Retinal pigment epithelial cell (primary cell): ENCODE measurements at regions not wholly inside any gene's neighbourhood (a gene's known extent, or its start where the extent isn't known, plus 50 kb on each side); places are given as distances from the start of the nearest gene placed in this dataset.

ENCODE experiments used
- DNase-seq: peaks from one replicate; pipeline ENCODE4 v3.0.0-alpha.2; 2010; ENCODE audit warnings: low read depth
- H3K4me3 ChIP-seq: 2 replicates; pipeline ENCODE4 v1.5.1; 2011; ENCODE audit warnings: mild to moderate bottlenecking, low read length, control low read depth, moderate library complexity
- TF ChIP-seq, protein P1 (sequence below): conservative IDR thresholded peaks from 2 replicates; pipeline ENCODE4 v1.5.1; 2011; ENCODE audit warnings: low read depth, low read length, control low read depth, inconsistent platforms

DNA sequence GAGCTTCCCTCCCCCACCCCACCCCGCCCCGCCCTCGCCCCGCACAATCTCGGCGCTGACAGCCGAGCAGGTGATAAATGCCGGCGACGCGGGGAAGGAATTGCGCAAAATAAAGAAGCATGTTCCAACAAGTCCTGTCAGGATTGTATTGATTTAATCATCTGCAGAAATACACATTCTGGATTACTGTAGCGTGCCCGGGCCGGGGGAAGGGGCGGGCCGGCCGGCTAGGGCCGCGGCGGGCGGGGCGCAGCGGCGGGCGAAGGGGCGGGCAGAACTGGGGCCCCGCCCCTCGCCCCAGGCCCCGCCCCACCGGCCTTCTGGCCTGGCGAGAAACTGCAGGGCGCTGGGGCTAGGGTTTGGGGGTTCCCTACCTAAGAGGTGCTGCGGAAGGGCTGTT, 88.9 kb upstream of the PAX2 start:
- no peak overlapping the region for H3K4me3 ChIP-seq
- TF ChIP-seq, protein P1, sequence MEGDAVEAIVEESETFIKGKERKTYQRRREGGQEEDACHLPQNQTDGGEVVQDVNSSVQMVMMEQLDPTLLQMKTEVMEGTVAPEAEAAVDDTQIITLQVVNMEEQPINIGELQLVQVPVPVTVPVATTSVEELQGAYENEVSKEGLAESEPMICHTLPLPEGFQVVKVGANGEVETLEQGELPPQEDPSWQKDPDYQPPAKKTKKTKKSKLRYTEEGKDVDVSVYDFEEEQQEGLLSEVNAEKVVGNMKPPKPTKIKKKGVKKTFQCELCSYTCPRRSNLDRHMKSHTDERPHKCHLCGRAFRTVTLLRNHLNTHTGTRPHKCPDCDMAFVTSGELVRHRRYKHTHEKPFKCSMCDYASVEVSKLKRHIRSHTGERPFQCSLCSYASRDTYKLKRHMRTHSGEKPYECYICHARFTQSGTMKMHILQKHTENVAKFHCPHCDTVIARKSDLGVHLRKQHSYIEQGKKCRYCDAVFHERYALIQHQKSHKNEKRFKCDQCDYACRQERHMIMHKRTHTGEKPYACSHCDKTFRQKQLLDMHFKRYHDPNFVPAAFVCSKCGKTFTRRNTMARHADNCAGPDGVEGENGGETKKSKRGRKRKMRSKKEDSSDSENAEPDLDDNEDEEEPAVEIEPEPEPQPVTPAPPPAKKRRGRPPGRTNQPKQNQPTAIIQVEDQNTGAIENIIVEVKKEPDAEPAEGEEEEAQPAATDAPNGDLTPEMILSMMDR = no peak
- DNase-seq = no peak

DNA sequence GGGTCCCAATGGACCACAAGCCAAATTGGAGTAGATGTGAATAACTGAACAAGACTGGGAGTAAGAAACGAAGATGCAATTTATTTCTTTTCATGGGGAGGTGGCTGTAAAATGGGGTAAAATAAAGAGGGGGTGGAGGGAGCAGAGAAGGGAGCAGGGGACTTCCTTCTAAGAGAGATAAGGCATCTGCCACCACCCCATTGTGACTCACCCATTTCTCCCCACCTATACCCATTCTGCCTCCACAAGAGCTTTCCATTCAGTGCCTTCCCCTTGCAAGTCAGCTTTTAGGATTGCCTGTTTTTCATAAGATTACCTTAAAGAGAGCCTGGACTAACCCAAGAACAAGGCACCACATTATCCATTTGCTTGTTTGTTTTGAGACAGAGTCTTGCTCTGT, 87.1 kb upstream of the PAX2 start:
- DNase-seq = no peak
- no peak overlapping the region for H3K4me3 ChIP-seq
- TF ChIP-seq, protein P1 = no peak

DNA sequence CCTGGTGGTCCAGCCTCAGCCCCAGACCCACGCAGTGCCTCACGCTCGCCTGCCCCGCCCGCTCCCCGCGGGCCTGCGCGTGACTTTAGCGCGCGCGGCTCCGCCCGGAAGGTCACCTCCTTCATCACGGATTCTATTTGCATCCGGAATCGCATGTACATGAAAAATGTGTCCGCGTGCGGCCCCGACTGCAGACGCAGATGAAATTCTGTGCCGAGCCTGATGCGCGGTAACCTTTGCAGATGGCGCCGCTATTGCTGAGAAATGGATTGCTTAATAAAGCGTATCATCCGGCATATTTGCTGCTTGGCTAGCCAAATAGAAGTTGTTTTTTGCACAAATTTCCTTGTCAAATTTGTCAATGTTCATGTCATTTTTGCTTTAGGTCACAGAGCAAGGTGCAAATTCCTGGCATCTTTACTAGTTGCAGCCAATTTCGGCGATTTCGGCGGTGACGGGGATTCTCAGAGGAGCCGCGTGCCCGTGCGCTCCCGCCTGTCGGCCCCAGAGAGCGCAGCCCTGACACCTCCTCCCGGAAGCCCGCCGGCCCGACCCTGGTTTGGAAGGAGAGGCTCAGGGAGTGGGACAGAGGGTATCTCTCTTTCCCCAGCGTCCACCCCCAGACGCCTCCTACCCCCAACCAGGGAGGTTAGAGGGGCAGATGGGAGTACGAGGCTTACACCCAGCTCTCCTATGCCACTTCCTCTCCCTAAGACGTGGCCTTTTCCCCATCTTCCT, 85.9 kb upstream of the PAX2 start:
- no peak for DNase-seq
- TF ChIP-seq, protein P1 = no peak
- H3K4me3 ChIP-seq = no peak overlapping the region

DNA sequence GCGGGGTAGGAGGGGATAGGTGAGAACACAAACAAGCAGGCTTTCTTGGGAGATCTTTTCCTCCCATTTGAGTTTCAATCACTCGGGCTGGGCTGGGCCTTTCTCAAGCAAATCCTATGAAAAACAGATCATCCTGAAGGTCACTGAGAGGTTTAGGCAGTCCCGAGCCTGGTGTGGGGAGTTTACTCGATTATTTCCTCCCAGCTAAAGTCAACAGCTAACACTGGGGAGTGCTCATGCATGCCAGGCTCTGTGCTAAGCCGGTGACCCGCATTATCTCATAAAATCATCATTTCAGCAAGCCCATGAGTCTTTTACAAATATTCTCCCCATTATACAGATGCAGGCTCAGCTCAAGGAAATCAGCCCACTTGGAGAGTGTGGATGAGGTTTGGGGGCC, 85.0 kb upstream of the PAX2 start:
- TF ChIP-seq, protein P1 = no peak
- no peak for DNase-seq
- no peak overlapping the region for H3K4me3 ChIP-seq

DNA sequence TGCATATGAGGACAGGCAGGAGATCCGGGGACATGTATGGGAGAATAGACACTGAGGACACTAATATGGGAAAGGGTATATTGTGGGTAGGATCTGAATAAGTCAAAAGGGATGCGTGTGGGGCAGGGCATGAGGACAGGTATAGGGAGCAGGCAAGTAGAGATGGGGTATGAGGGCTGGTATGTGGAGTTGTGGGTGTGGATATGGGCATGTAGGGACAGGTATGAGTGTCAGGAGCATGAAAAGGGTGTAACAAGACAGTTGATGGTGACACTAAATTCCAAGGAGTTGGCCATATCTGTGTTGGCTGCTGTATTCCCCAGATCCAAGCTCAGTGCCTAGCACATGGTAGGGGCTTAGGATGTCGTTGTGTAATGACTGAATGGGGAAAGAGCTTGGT, 84.4 kb upstream of the PAX2 start:
- TF ChIP-seq, protein P1 = no peak
- no peak overlapping the region for H3K4me3 ChIP-seq
- DNase-seq = no peak

DNA sequence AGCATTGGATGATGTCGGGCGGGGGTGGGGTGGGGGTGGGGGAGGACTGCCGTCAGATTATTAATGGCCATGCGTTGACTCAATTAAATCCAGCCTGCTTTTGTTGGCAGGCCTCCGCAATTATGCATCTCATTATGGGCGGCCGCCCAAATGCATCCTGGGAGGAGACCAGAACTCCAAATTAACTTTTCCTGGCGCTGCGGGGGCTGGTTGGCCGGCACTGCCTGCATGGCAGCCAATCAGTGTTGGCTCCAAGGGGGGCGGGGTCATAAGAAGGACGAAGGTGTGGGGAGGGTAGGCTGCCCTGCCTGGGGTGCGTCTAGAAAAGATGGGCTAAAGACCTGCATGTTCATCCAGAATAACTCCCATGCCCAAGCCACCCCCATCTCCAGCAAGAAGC, 83.9 kb upstream of the PAX2 start:
- no peak overlapping the region for H3K4me3 ChIP-seq
- DNase-seq = no peak
- TF ChIP-seq, protein P1 = no peak

DNA sequence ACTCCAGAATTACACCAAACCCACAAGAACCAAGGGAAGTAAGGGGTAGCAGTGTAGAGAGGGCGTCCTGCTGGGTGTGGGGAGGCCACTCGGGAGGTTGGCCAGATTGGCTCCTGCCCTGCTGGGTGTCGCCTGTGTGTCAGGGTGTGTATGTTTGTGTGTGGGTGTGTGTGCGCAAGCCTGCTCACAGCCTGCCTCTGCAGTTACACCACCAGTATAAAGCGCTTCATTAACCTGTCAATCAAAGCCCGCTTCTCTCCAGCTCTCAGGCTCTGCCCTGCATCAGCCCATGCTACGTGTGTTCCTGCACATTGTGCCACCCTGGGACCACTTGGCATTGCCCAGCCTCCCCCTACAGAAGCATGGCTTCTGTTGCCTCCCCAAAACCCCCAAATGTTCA, 83.3 kb upstream of the PAX2 start:
- TF ChIP-seq, protein P1 = no peak
- DNase-seq = no peak
- no peak overlapping the region for H3K4me3 ChIP-seq
